ENCODE measurements at regions not wholly inside any gene's neighbourhood (a gene's known extent, or its start where the extent isn't known, plus 50 kb on each side); places are given as distances from the start of the nearest gene placed in this dataset.

GRCh38 chr2:193808877-193809276, 1614.1 kb upstream of the TMEFF2 start:
- RAD21 ChIA-PET (ENCODE audit: low non-redundant PET in 1 of 2, low total read pairs in 2 of 2, uncharacterized antibody in 2 of 2, unreplicated experiment in 2 of 2): no interaction called here
- Histone ChIP-seq H4K20me1 (ENCODE audit: insufficient read depth) (no peaks in the 10 kb centered on the region; the same call in 1 of the 2 replicates), H2AFZ (ENCODE audit: low read depth, low read length, poor library complexity, severe bottlenecking) (no peak overlapping the region), H3K79me2 (ENCODE audit: insufficient read depth, low read length) (no peaks in the 10 kb centered on the region), H3K36me3 (ENCODE audit: control insufficient read depth in 1 of 2, insufficient read depth in 2 of 2, low read length in 2 of 2) (no peaks in the 10 kb centered on the region), H3K27me3 (ENCODE audit: insufficient read depth, low read length) (no peaks in the 10 kb centered on the region), H3K9ac (ENCODE audit: low read length) (no peak overlapping the region), H3K9me3 (ENCODE audit: control insufficient read depth in 1 of 2, insufficient read depth in 1 of 2, low read depth in 1 of 2, low read length in 2 of 2) (no peaks in the 10 kb centered on the region), H3K4me2 (ENCODE audit: low read length) (no peak overlapping the region), H3K27ac (ENCODE audit: low read depth, low read length) (no peak overlapping the region), H3K4me3 (replicated peaks in 1 of 2; ENCODE audit: low read depth in 1 of 2, low read length in 2 of 2) (no peak overlapping the region), H3K4me1 (ENCODE audit: control insufficient read depth in 1 of 2, insufficient read depth in 2 of 2, low read length in 2 of 2) (no peaks in the 10 kb centered on the region), H3K9me2 (ENCODE audit: insufficient read depth) (no peaks in the 10 kb centered on the region)
- TF ChIP-seq POLR2AphosphoS5 (IDR thresholded peaks at IDR 0.05; ENCODE audit: low read depth, low read length): no peak
- TF ChIP-seq ZFX (IDR thresholded peaks at IDR 0.05): no peak
- TF ChIP-seq FOSL1 (IDR thresholded peaks at IDR 0.05; ENCODE audit: low read depth): no peak
- no peak for TF ChIP-seq YY1 (IDR thresholded peaks at IDR 0.05; ENCODE audit: extremely low read depth, insufficient replicate concordance, low read depth, low read length)
- no peak for TF ChIP-seq ELF1 (IDR thresholded peaks at IDR 0.05; ENCODE audit: borderline replicate concordance, low read depth)
- no peak for TF ChIP-seq SRF (IDR thresholded peaks at IDR 0.05; ENCODE audit: low read depth)
- TF ChIP-seq POLR2A (IDR thresholded peaks at IDR 0.05; ENCODE audit: borderline replicate concordance, extremely low read depth, insufficient read depth, insufficient read length): no peak
- TF ChIP-seq ZBTB33 (IDR thresholded peaks at IDR 0.05; ENCODE audit: extremely low read depth, insufficient replicate concordance, low read length): no peak
- TF ChIP-seq EGR1 (IDR thresholded peaks at IDR 0.05; ENCODE audit: low read depth): no peak
- no peak for TF ChIP-seq RAD21 (IDR thresholded peaks at IDR 0.05; ENCODE audit: low read depth)
- POLR2A ChIA-PET: no interaction called here
- ATAC-seq (no peak), DNase-seq (ENCODE audit: low read depth, low spot score) (no peak)
- intact Hi-C loops (cut with micrococcal nuclease): no loop called here
- no TSS peak for BruUV-seq (replicated peaks)
- CTCF ChIA-PET: interaction anchor here (1.1 kb wide), 1 partner anchor 8 kb away, joined by 3 read pairs; no protein-coding TSS in a partner anchor

All from HCT116 (cell line).